Skeletal muscle tissue (tissue), 3 donors: ENCODE measurements at regions not wholly inside any gene's neighbourhood (a gene's known extent, or its start where the extent isn't known, plus 50 kb on each side); places are given as distances from the start of the nearest gene placed in this dataset.
"Not testable (repeated sequence)": the region's sequence is repeated elsewhere in the genome, so short reads cannot be mapped to it uniquely, and the experiment has no call there.

Source experiments
- H3K27ac ChIP-seq: one replicate; pipeline ENCODE4 v1.7.0; 2013; ENCODE audit warnings: mild to moderate bottlenecking, low read depth, low read length, inconsistent platforms
- H3K27me3 ChIP-seq, 3 donors: one replicate each; pipeline ENCODE4 v1.7.0; 2013; ENCODE audit warnings: low read length in 3 of 3; ENCODE audit not compliant: control insufficient read depth in 3 of 3, insufficient read depth in 3 of 3
- H3K36me3 ChIP-seq, 3 donors: one replicate each; pipeline ENCODE4 v1.7.0; 2013; ENCODE audit warnings: low read length in 3 of 3; ENCODE audit not compliant: control insufficient read depth in 3 of 3, insufficient read depth in 3 of 3
- H3K4me1 ChIP-seq, 3 donors: one replicate each; pipeline ENCODE4 v1.7.0; 2013; ENCODE audit warnings: low read length in 3 of 3, mild to moderate bottlenecking in 3 of 3; ENCODE audit not compliant: control insufficient read depth in 3 of 3, insufficient read depth in 3 of 3
- H3K4me3 ChIP-seq, 3 donors: one replicate each; pipeline ENCODE4 v1.7.0; 2013; ENCODE audit warnings: low read length in 3 of 3
- H3K9ac ChIP-seq, 3 donors: one replicate each; pipeline ENCODE4 v1.7.0; 2013; ENCODE audit warnings: low read length in 3 of 3, mild to moderate bottlenecking in 3 of 3, moderate library complexity in 2 of 3, low read depth in 1 of 3
- H3K9me3 ChIP-seq, 3 donors: one replicate each; pipeline ENCODE4 v1.7.0; 2013; ENCODE audit warnings: low read length in 3 of 3; ENCODE audit not compliant: control insufficient read depth in 3 of 3
- donor health status: Osteomylitis.

GRCh38 chr2:149759382-149759781 lies 171.8 kb upstream of the MMADHC start:
- not testable (repeated sequence) for H3K27me3 ChIP-seq, H3K36me3 ChIP-seq, H3K9ac ChIP-seq, H3K4me1 ChIP-seq, H3K9me3 ChIP-seq, H3K4me3 ChIP-seq, H3K27ac ChIP-seq

- not testable (repeated sequence) for H3K4me3 ChIP-seq, H3K36me3 ChIP-seq, H3K27me3 ChIP-seq, H3K9ac ChIP-seq, H3K4me1 ChIP-seq, H3K27ac ChIP-seq, H3K9me3 ChIP-seq
These were observed 167.1 kb upstream of the MMADHC start for GRCh38 chr2:149754722-149755121.

GRCh38 chr2:149747456-149747855 lies 159.9 kb upstream of the MMADHC start:
- H3K36me3 ChIP-seq = no peaks in the 10 kb centered on the region
- H3K4me1 ChIP-seq = peaks cover 0 to 3% (median 0%) of the 10 kb centered on the region in 3 donors
- H3K27ac ChIP-seq = no peak overlapping the region
- no peaks in the 10 kb centered on the region for H3K9me3 ChIP-seq
- H3K4me3 ChIP-seq = no peak overlapping the region
- H3K27me3 ChIP-seq = no peaks in the 10 kb centered on the region
- no peak overlapping the region for H3K9ac ChIP-seq

GRCh38 chr2:149745396-149746230 lies 158.0 kb upstream of the MMADHC start:
- Histone ChIP-seq H3K9ac (no peak overlapping the region), H3K4me3 (no peak overlapping the region), H3K27me3 (no peaks in the 10 kb centered on the region), H3K4me1 (peaks cover 0 to 3% (median 0%) of the 10 kb centered on the region in 3 donors), H3K27ac (no peak overlapping the region), H3K9me3 (no peaks in the 10 kb centered on the region), H3K36me3 (no peaks in the 10 kb centered on the region)

GRCh38 chr2:149744865-149745264 lies 157.3 kb upstream of the MMADHC start:
- H3K27me3 ChIP-seq = no peaks in the 10 kb centered on the region
- peaks cover 0 to 3% (median 0%) of the 10 kb centered on the region in 3 donors for H3K4me1 ChIP-seq
- no peak overlapping the region for H3K9ac ChIP-seq
- no peaks in the 10 kb centered on the region for H3K36me3 ChIP-seq
- no peaks in the 10 kb centered on the region for H3K9me3 ChIP-seq
- no peak overlapping the region for H3K4me3 ChIP-seq
- H3K27ac ChIP-seq = no peak overlapping the region

- no peak overlapping the region for H3K4me3 ChIP-seq
- H3K27me3 ChIP-seq = no peaks in the 10 kb centered on the region
- no peak overlapping the region for H3K27ac ChIP-seq
- no peak overlapping the region for H3K9ac ChIP-seq
- no peaks in the 10 kb centered on the region for H3K36me3 ChIP-seq
- H3K9me3 ChIP-seq = no peaks in the 10 kb centered on the region
- peaks cover 0 to 3% (median 0%) of the 10 kb centered on the region in 3 donors for H3K4me1 ChIP-seq
These were observed 156.4 kb upstream of the MMADHC start for GRCh38 chr2:149743842-149744448.

GRCh38 chr2:149741646-149742045 lies 154.1 kb upstream of the MMADHC start:
- H3K9ac ChIP-seq = no peak overlapping the region
- H3K27me3 ChIP-seq = no peaks in the 10 kb centered on the region
- H3K36me3 ChIP-seq = no peaks in the 10 kb centered on the region
- H3K4me1 ChIP-seq = peaks cover 0 to 3% (median 0%) of the 10 kb centered on the region in 3 donors
- no peak overlapping the region for H3K4me3 ChIP-seq
- H3K27ac ChIP-seq = no peak overlapping the region
- no peaks in the 10 kb centered on the region for H3K9me3 ChIP-seq

- Histone ChIP-seq H3K27ac (no peak overlapping the region), H3K9ac (no peak overlapping the region), H3K4me1 (peaks cover 0 to 3% (median 0%) of the 10 kb centered on the region in 3 donors), H3K4me3 (no peak overlapping the region), H3K36me3 (no peaks in the 10 kb centered on the region), H3K27me3 (no peaks in the 10 kb centered on the region), H3K9me3 (no peaks in the 10 kb centered on the region)
These were observed 152.9 kb upstream of the MMADHC start for GRCh38 chr2:149740490-149740889.

GRCh38 chr2:149739883-149740265 lies 152.3 kb upstream of the MMADHC start:
- Histone ChIP-seq H3K4me3 (no peak overlapping the region), H3K36me3 (no peaks in the 10 kb centered on the region), H3K9me3 (no peaks in the 10 kb centered on the region), H3K4me1 (peaks cover 0 to 3% (median 0%) of the 10 kb centered on the region in 3 donors), H3K27ac (no peak overlapping the region), H3K9ac (no peak overlapping the region), H3K27me3 (no peaks in the 10 kb centered on the region)

GRCh38 chr2:149739171-149739882 lies 151.8 kb upstream of the MMADHC start:
- Histone ChIP-seq H3K27ac (no peak overlapping the region), H3K36me3 (no peaks in the 10 kb centered on the region), H3K4me3 (no peak overlapping the region), H3K4me1 (peaks cover 0 to 3% (median 0%) of the 10 kb centered on the region in 3 donors), H3K27me3 (no peaks in the 10 kb centered on the region), H3K9ac (no peak overlapping the region), H3K9me3 (no peaks in the 10 kb centered on the region)
